Prostate gland (tissue), 2 donors: ENCODE measurements at regions not wholly inside any gene's neighbourhood (a gene's known extent, or its start where the extent isn't known, plus 50 kb on each side); places are given as distances from the start of the nearest gene placed in this dataset.

Source experiments
- POLR2A ChIP-seq: fragments of 450-650 bp; IDR thresholded peaks from one replicate; pipeline ENCODE4 v1.6.1; 2016; ENCODE audit warnings: antibody characterized with exemption, mild to moderate bottlenecking
- POLR2AphosphoS5 ChIP-seq: sonication (generic); formaldehyde crosslinking; IDR thresholded peaks from one replicate; pipeline ENCODE4 v1.6.1; 2017; ENCODE audit warnings: antibody characterized with exemption
- TF ChIP-seq, protein P1 (sequence below), 4 experiments: fragments of 200-600 bp in 2 of 4; fragments of 450-650 bp in 2 of 4; sonication (generic) in 2 of 4; IDR thresholded peaks; 1 replicate in 3 of 4; 2 replicates in 1 of 4; pipeline ENCODE4 v1.5.1; 2016 to 2019; ENCODE audit warnings: antibody characterized with exemption in 4 of 4, mild to moderate bottlenecking in 2 of 4, moderate library complexity in 2 of 4

DNA sequence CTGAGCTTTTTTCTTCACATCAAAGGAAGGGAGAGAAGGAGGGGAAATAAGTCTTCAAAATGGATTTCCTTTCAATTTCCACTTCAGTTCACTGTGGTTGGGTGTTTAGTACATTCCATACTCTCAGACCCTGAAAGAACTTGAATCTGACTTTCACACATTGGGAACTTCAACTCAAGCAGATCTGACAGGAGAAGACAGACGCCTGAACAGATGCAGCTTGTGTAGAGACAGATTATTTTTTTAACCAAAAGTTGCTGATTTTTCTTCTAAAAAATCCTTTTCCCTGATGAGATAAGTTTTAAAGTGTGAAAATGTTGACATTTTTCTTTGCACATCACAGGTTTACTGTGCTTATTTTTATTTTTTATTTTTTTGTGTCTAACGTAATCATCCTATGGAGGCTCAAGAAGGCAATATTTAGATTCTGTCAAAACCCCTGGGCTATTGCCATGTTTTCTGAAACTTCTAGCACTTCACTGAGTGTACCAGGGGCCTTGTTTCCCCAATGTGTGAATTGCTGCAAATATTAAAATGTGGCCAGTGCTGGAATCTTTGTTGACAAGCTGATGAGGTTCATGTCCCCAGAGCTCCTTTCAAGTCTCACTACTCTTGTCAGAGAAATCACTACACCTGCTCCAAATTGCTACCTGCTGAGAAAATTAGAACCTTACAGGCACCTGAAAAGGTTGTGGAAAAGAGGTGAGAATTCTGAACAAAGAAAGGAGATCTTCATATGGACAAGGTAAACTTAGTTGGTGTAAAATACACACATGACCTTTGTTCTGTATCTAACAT, 214.8 kb upstream of the BTBD3 start:
- TF ChIP-seq, protein P1, sequence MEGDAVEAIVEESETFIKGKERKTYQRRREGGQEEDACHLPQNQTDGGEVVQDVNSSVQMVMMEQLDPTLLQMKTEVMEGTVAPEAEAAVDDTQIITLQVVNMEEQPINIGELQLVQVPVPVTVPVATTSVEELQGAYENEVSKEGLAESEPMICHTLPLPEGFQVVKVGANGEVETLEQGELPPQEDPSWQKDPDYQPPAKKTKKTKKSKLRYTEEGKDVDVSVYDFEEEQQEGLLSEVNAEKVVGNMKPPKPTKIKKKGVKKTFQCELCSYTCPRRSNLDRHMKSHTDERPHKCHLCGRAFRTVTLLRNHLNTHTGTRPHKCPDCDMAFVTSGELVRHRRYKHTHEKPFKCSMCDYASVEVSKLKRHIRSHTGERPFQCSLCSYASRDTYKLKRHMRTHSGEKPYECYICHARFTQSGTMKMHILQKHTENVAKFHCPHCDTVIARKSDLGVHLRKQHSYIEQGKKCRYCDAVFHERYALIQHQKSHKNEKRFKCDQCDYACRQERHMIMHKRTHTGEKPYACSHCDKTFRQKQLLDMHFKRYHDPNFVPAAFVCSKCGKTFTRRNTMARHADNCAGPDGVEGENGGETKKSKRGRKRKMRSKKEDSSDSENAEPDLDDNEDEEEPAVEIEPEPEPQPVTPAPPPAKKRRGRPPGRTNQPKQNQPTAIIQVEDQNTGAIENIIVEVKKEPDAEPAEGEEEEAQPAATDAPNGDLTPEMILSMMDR (IDR thresholded peaks at IDR 0.05) = no peak
- TF ChIP-seq POLR2A = no peak
- TF ChIP-seq POLR2AphosphoS5 = no peak
